ENCODE measurements at regions not wholly inside any gene's neighbourhood (a gene's known extent, or its start where the extent isn't known, plus 50 kb on each side); places are given as distances from the start of the nearest gene placed in this dataset.

DNA sequence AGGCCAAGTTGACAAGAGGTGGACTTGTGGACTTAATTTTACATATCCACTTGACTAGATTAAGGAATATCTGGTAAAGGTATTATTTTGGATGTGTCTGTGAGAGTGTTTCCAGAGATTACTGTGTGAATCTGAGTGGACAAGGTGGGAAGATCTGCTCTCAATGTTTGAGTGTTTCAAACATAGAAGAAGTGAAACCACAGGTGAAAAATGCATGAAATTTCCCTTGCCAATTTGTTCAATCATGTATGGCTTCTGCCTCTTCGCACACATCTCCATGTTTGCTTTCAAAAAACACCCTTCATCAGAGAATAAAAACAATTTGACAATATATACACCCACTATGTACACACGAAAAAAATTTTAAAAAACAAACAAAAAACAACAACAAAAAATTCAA, 152.7 kb downstream of the SALL1 start:
- no peaks in the 10 kb centered on the region for H3K27me3 ChIP-seq (replicated peaks in 1 of 4; ENCODE audit: control insufficient read depth in 3 of 4, extremely low read depth in 1 of 4, insufficient read depth in 3 of 4, low read length in 3 of 4)
- H3K56ac ChIP-seq (replicated peaks; ENCODE audit: insufficient read length, low read depth, low read length): no peak overlapping the region
- H4K8ac ChIP-seq (ENCODE audit: extremely low read depth, insufficient read depth, low read length): no peak overlapping the region
- H2BK20ac ChIP-seq (ENCODE audit: low read length): no peak overlapping the region
- no peaks in the 10 kb centered on the region for H3K79me2 ChIP-seq (ENCODE audit: control insufficient read depth in 1 of 2, insufficient read depth in 2 of 2, low read length in 2 of 2)
- no peak overlapping the region for H3K14ac ChIP-seq (ENCODE audit: insufficient read length)
- H3K9ac ChIP-seq (replicated peaks in 1 of 4; ENCODE audit: extremely low read depth in 1 of 4, low read depth in 3 of 4, low read length in 3 of 4): no peak overlapping the region
- H3K4me2 ChIP-seq (ENCODE audit: insufficient read depth in 1 of 2, low read depth in 2 of 2, low read length in 2 of 2): no peak overlapping the region
- DNase-seq (ENCODE audit: low read depth in 1 of 2, low spot score in 2 of 2) (no peak), FAIRE-seq (no peak)
- H3K4me1 ChIP-seq (replicated peaks in 1 of 4; ENCODE audit: control insufficient read depth in 3 of 4, insufficient read depth in 4 of 4, low read length in 3 of 4): no peaks in the 10 kb centered on the region
- no peak overlapping the region for H3K23ac ChIP-seq (ENCODE audit: insufficient read length)
- 77% methylated on average over 2 of the region's 2 CpGs; no CpG with 5 or more reads in 1 of the 2 experiments for WGBS, 2 experiments (ENCODE audit: extremely low coverage in 1 of 2, insufficient coverage in 1 of 2, insufficient read length in 1 of 2, insufficient replicate concordance in 2 of 2, low coverage in 1 of 2, low lambda C conversion rate in 2 of 2, missing lambda C conversion rate in 1 of 2)
- no peak overlapping the region for H2BK120ac ChIP-seq (replicated peaks; ENCODE audit: low read depth, low read length)
- H2BK15ac ChIP-seq (ENCODE audit: low read length): no peak overlapping the region
- no peak overlapping the region for H3K4ac ChIP-seq (replicated peaks; ENCODE audit: insufficient read length, low read depth, low read length)
- ChIA-PET POLR2A (ENCODE audit: partially characterized antibody) (no interaction called here), CTCF (ENCODE audit: partially characterized antibody) (no interaction called here)
- no peak overlapping the region for H2AFZ ChIP-seq (ENCODE audit: low read length)
- no peak overlapping the region for H4K91ac ChIP-seq (replicated peaks; ENCODE audit: insufficient read length, low read length)
- no peak overlapping the region for H2BK5ac ChIP-seq (ENCODE audit: low read depth, low read length)
- H3K27ac ChIP-seq (ENCODE audit: low read depth, low read length): no peak overlapping the region
- no peak overlapping the region for H3K18ac ChIP-seq (ENCODE audit: extremely low read depth, low read length)
- no peaks in the 10 kb centered on the region for H3K79me1 ChIP-seq (ENCODE audit: low read depth, low read length)
- no peaks in the 10 kb centered on the region for H4K20me1 ChIP-seq (replicated peaks in 1 of 2; ENCODE audit: control insufficient read depth in 1 of 2, insufficient read depth in 2 of 2, low read length in 2 of 2)
- no peaks in the 10 kb centered on the region; the same call in 1 of the 2 replicates for H3K23me2 ChIP-seq (ENCODE audit: low read depth, low read length)
- no peak overlapping the region for H3K4me3 ChIP-seq (ENCODE audit: extremely low read depth in 1 of 4, insufficient read depth in 2 of 4, low read depth in 3 of 4, low read length in 4 of 4)
- H3K36me3 ChIP-seq (ENCODE audit: control insufficient read depth in 2 of 4, insufficient read depth in 4 of 4, low read length in 3 of 4): no peaks in the 10 kb centered on the region
- no peak overlapping the region for H4K5ac ChIP-seq (ENCODE audit: insufficient read length, low read depth, low read length)
- no peaks in the 10 kb centered on the region for H3K9me3 ChIP-seq (ENCODE audit: insufficient read depth in 2 of 2, low read depth in 1 of 2, low read length in 1 of 2)
- H2BK12ac ChIP-seq (ENCODE audit: low read depth, low read length): no peak overlapping the region
- H2AK5ac ChIP-seq (ENCODE audit: low read depth, low read length): no peak overlapping the region
- TF ChIP-seq KDM5A (IDR thresholded peaks at IDR 0.05; ENCODE audit: low read length) (no peak), EP300 (IDR thresholded peaks at IDR 0.05; ENCODE audit: borderline replicate concordance in 1 of 2, low read depth in 2 of 2, low read length in 2 of 2) (no peak), POU5F1 (IDR thresholded peaks at IDR 0.05; ENCODE audit: low read depth, low read length) (no peak), GTF2F1 (IDR thresholded peaks at IDR 0.05; ENCODE audit: borderline replicate concordance, low read depth, low read length) (no peak), RBBP5 (IDR thresholded peaks at IDR 0.05; ENCODE audit: borderline replicate concordance, low read depth, low read length) (no peak), RAD21 (IDR thresholded peaks at IDR 0.05 in 1 of 2, conservative IDR thresholded peaks at IDR 0.05 in 1 of 2; ENCODE audit: low read depth in 2 of 2, low read length in 2 of 2) (no peak), CHD1 (IDR thresholded peaks at IDR 0.05; ENCODE audit: low read depth, low read length) (no peak), EZH2 (IDR thresholded peaks at IDR 0.05; ENCODE audit: low read depth, low read length, severe bottlenecking) (no peak), NRF1 (IDR thresholded peaks at IDR 0.05; ENCODE audit: low read depth, low read length) (no peak), RNF2 (IDR thresholded peaks at IDR 0.05; ENCODE audit: borderline replicate concordance, low read depth, low read length, missing control alignments, poor library complexity, severe bottlenecking) (no peak), ASH2L (IDR thresholded peaks at IDR 0.05; ENCODE audit: low read length) (no peak)
